K562 (cell line): ENCODE measurements at regions not wholly inside any gene's neighbourhood (a gene's known extent, or its start where the extent isn't known, plus 50 kb on each side); places are given as distances from the start of the nearest gene placed in this dataset.

Experiments used
- ATAC-seq: fragments of 200-7000 bp; cut with Tn5 transposase; 3 replicates; pipeline ENCODE4 v1.9.1; 2020; ENCODE audit warnings: moderate library complexity
- BruUV-seq: library from RNA; stranded (reverse); fragments of 400-500 nt; replicated peaks from 2 replicates; lab custom pipeline; 2021; lab: Mats Ljungman, UMichigan
- CTCF ChIA-PET: fragments of 300-600 bp; formaldehyde crosslinking; extraction: SDS; loops from one replicate; lab custom pipeline; 2021; ENCODE audit warnings: low intra/inter-chr PET ratio; lab: Yijun Ruan, JAX
- POLR2A ChIA-PET: fragments of 300-600, 350-650 bp; sonication (Branson Sonifier 250); formaldehyde crosslinking; extraction: SDS; loops from one replicate; lab custom pipeline; 2021; ENCODE audit warnings: antibody characterized with exemption, inconsistent platforms; lab: Yijun Ruan, JAX
- DNase-seq, 4 experiments: peaks; one replicate each; pipeline versions ENCODE4 v3.0.0 to v3.0.0-alpha.2; 2011 to 2018; ENCODE audit warnings: low spot score in 3 of 4, mixed read lengths in 3 of 4; ENCODE audit errors: extremely low read depth in 1 of 4
- FAIRE-seq: peaks from 2 replicates; lab custom pipeline; 2011; peaks lifted over from hg19 to GRCh38; lab: Jason Lieb, UNC
- H2AFZ ChIP-seq: 2 replicates; pipeline ENCODE4 v1.6.0; 2011; ENCODE audit warnings: low read depth, low read length, control low read depth, inconsistent platforms
- H3K27ac ChIP-seq: fragments of 200-600 bp; 3 replicates; pipeline ENCODE4 v1.8.0; 2011; ENCODE audit warnings: low read depth, mild to moderate bottlenecking, control low read depth, inconsistent platforms, low read length, moderate library complexity, mixed read lengths; ENCODE audit errors: extremely low read depth
- H3K27me3 ChIP-seq, 2 experiments: fragments of 300-600 bp in 1 of 2; 2 replicates in 1 of 2; 3 replicates in 1 of 2; pipeline versions ENCODE4 v1.6.0 to v1.8.0; 2011; ENCODE audit warnings: inconsistent platforms in 2 of 2, low read length in 2 of 2, mild to moderate bottlenecking in 1 of 2, mixed read lengths in 1 of 2, moderate library complexity in 1 of 2; ENCODE audit not compliant: control insufficient read depth in 2 of 2, insufficient read depth in 2 of 2
- H3K36me3 ChIP-seq: fragments of 300-600 bp; 3 replicates; pipeline ENCODE4 v1.8.0; 2011; ENCODE audit warnings: mild to moderate bottlenecking, low read length, inconsistent platforms; ENCODE audit not compliant: control insufficient read depth, insufficient read depth
- H3K4me1 ChIP-seq, 2 experiments: fragments of 200-600 bp in 1 of 2; replicated peaks in 1 of 2; 2 replicates in 1 of 2; 3 replicates in 1 of 2; pipeline versions ENCODE4 v1.5.1 to v1.8.0; 2011; ENCODE audit warnings: inconsistent platforms in 2 of 2, low read length in 2 of 2, mild to moderate bottlenecking in 1 of 2, mixed read lengths in 1 of 2, moderate library complexity in 1 of 2; ENCODE audit not compliant: control insufficient read depth in 2 of 2, insufficient read depth in 2 of 2
- H3K4me2 ChIP-seq: 2 replicates; pipeline ENCODE4 v1.6.1; 2011; ENCODE audit warnings: low read length, control low read depth, inconsistent platforms, mixed read lengths; ENCODE audit not compliant: insufficient read depth
- H3K4me3 ChIP-seq: fragments of 200-600 bp; sonication (generic), shearing (Covaris generic); 2 replicates; pipeline ENCODE4 v1.5.1; 2016; ENCODE audit warnings: control low read depth, inconsistent platforms
- H3K79me2 ChIP-seq: fragments of 200-600 bp; 3 replicates; pipeline ENCODE4 v1.8.0; 2011; ENCODE audit warnings: low read length, inconsistent platforms; ENCODE audit not compliant: control insufficient read depth, insufficient read depth
- H3K9ac ChIP-seq, 2 experiments: 2 replicates each; pipeline versions ENCODE4 v1.6.0 to v1.6.1; 2011; ENCODE audit warnings: low read depth in 2 of 2, low read length in 2 of 2, control low read depth in 1 of 2, inconsistent platforms in 1 of 2, mild to moderate bottlenecking in 1 of 2, mixed read lengths in 1 of 2; ENCODE audit not compliant: insufficient read depth in 1 of 2
- H3K9me1 ChIP-seq: one replicate; pipeline ENCODE4 v1.6.0; 2011; ENCODE audit warnings: inconsistent platforms, mild to moderate bottlenecking, low read length, moderate library complexity; ENCODE audit not compliant: control insufficient read depth, insufficient read depth
- H3K9me3 ChIP-seq: replicated peaks from 2 replicates; pipeline ENCODE4 v1.5.1; 2011; ENCODE audit warnings: low read depth, low read length, inconsistent platforms; ENCODE audit not compliant: control insufficient read depth, insufficient read depth
- H4K20me1 ChIP-seq: replicated peaks from 2 replicates; pipeline ENCODE4 v1.6.1; 2011; ENCODE audit warnings: low read length, inconsistent platforms, mixed read lengths; ENCODE audit not compliant: control insufficient read depth, insufficient read depth
- HDAC3 ChIP-seq: fragments of 450-650 bp; IDR thresholded peaks from 2 replicates; pipeline ENCODE4 v1.6.1; 2018; ENCODE audit warnings: borderline replicate concordance, mild to moderate bottlenecking, moderate library complexity; ENCODE audit not compliant: partially characterized antibody
- KDM5B ChIP-seq: fragments of 200-600 bp; sonication (generic); IDR thresholded peaks from 2 replicates; pipeline ENCODE4 v1.6.1; 2012; ENCODE audit warnings: low read depth, mild to moderate bottlenecking, moderate library complexity, low read length, control low read depth, inconsistent platforms; ENCODE audit not compliant: insufficient replicate concordance
- L3MBTL2 ChIP-seq: fragments of 450-650 bp; IDR thresholded peaks from 2 replicates; pipeline ENCODE4 v1.6.1; 2016; ENCODE audit warnings: mild to moderate bottlenecking, moderate library complexity
- NFIC ChIP-seq: fragments of 450-650 bp; IDR thresholded peaks from 2 replicates; pipeline ENCODE4 v1.6.1; 2017; ENCODE audit warnings: mild to moderate bottlenecking, inconsistent platforms
- NFIX ChIP-seq: fragments of 250-450 bp; sonication (Bioruptor Pico); IDR thresholded peaks from 2 replicates; pipeline ENCODE4 v1.4.0; 2020; ENCODE audit warnings: low read depth, mild to moderate bottlenecking, moderate library complexity
- NR4A1 ChIP-seq, 2 experiments: fragments of 250-450 bp in 1 of 2; fragments of 450-650 bp in 1 of 2; sonication (Bioruptor Pico) in 1 of 2; IDR thresholded peaks; 2 replicates each; pipeline versions ENCODE4 v1.4.0 to v1.6.1; 2016 to 2020; ENCODE audit warnings: mild to moderate bottlenecking in 2 of 2, missing compliant biosample characterization in 1 of 2, missing genetic modification characterization in 1 of 2, moderate library complexity in 1 of 2
- U2AF2 ChIP-seq: fragments of 200-400 bp; formaldehyde crosslinking; optimal IDR thresholded peaks from 2 replicates; pipeline ENCODE3; 2017; ENCODE audit warnings: low read depth, mild to moderate bottlenecking, low read length
- WGBS: fragments of 100-300 bp; shearing (Covaris generic); methylation state at CpG from one replicate; pipeline ENCODE4 v1.1.6; 2016; ENCODE audit warnings: low coverage, mixed read lengths; ENCODE audit not compliant: insufficient coverage; ENCODE audit errors: missing lambda C conversion rate; 5-methylcytosine and 5-hydroxymethylcytosine counted together
- in situ Hi-C: fragments of 300-500 bp; cut with MboI; formaldehyde crosslinking; loops from 4 replicates; pipeline ENCODE4 v1.15.0; 2018; ENCODE audit warnings: inconsistent platforms, mixed read lengths
- intact Hi-C: fragments of 100-400 bp; cut with micrococcal nuclease; formaldehyde crosslinking; loops from 2 replicates; pipeline ENCODE4 v1.14.2; 2022

- no peak for TF ChIP-seq HDAC3
- TF ChIP-seq NFIC, result peak; percentile 91
- peak; percentile 36; the same call in 1 of the 2 replicates for TF ChIP-seq NFIX (CRISPR knock-in tag)
- no TSS peak for BruUV-seq
These were observed 110.2 kb upstream of the GPC1 start for GRCh38 chr2:240325016-240326007.

GRCh38 chr2:240326246-240326645, 109.2 kb upstream of the GPC1 start:
- no peaks in the 10 kb centered on the region for H3K79me2 ChIP-seq
- FAIRE-seq, result no peak
- no peak for TF ChIP-seq L3MBTL2
- TF ChIP-seq NR4A1 (CRISPR knock-in tag; IDR thresholded peaks at IDR 0.05), result no peak
- no peak for TF ChIP-seq NR4A1 (tag; IDR thresholded peaks at IDR 0.05)
- TF ChIP-seq KDM5B, result no peak
- no peak for TF ChIP-seq U2AF2
- no peaks in the 10 kb centered on the region for H3K9me1 ChIP-seq
- 0% methylated on average over 4 of the region's 4 CpGs for WGBS
- peaks cover 8 to 57% of the 10 kb centered on the region in 2 experiments; a peak in 3 of 5 replicates for H3K27me3 ChIP-seq
- H4K20me1 ChIP-seq, result 0 out of 2 replicates have a peak, but pooled peaks cover 3% of the 10 kb centered on the region
- no peaks in the 10 kb centered on the region for H3K36me3 ChIP-seq
- no peak overlapping the region for H3K4me3 ChIP-seq
- CTCF ChIA-PET, result no interaction called here
- in situ Hi-C loops (no loop called here), intact Hi-C loops (no loop called here)
- no peak for DNase-seq
- H3K4me1 ChIP-seq, result no peaks in the 10 kb centered on the region; a peak in 1 of 5 replicates
- no TSS peak for BruUV-seq
- no peaks in the 10 kb centered on the region for H3K9me3 ChIP-seq
- H3K4me2 ChIP-seq, result no peak overlapping the region
- POLR2A ChIA-PET, result no interaction called here
- H2AFZ ChIP-seq, result no peak overlapping the region
- no peak overlapping the region for H3K9ac ChIP-seq
- H3K27ac ChIP-seq, result no peak overlapping the region
- ATAC-seq, result no peak

More at GRCh38 chr2:240325016-240326007, 110.2 kb upstream of the GPC1 start:
- Histone ChIP-seq H3K79me2 (no peaks in the 10 kb centered on the region), H3K4me2 (no peak overlapping the region), H2AFZ (no peak overlapping the region), H3K27ac (no peak overlapping the region), H3K9me1 (no peaks in the 10 kb centered on the region), H3K9me3 (no peaks in the 10 kb centered on the region), H3K27me3 (peaks cover 8 to 64% of the 10 kb centered on the region in 2 experiments; a peak in 4 of 5 replicates), H3K36me3 (no peaks in the 10 kb centered on the region), H3K4me1 (no peaks in the 10 kb centered on the region; a peak in 2 of 5 replicates), H3K4me3 (no peak overlapping the region), H4K20me1 (0 out of 2 replicates have a peak, but pooled peaks cover 3% of the 10 kb centered on the region), H3K9ac (no peak overlapping the region)
- intact Hi-C loops, result no loop called here
- POLR2A ChIA-PET, result interaction anchor here (0.6 to 1.2 kb wide), 2 partner anchors 10 to 525 kb away, joined by 3 to 4 read pairs; no protein-coding TSS in a partner anchor
- no peak for ATAC-seq
- under 1% methylated on average over 15 of the region's 25 CpGs for WGBS
- CTCF ChIA-PET, result no interaction called here
- no peak for DNase-seq
- in situ Hi-C loops, result no loop called here
- no peak for FAIRE-seq
